Adrenal gland (tissue), 9 donors: ENCODE measurements at regions not wholly inside any gene's neighbourhood (a gene's known extent, or its start where the extent isn't known, plus 50 kb on each side); places are given as distances from the start of the nearest gene placed in this dataset.

ENCODE experiments used
- DNase-seq, 7 donors: peaks; one replicate each; pipeline ENCODE4 v3.0.0-alpha.2; 2019 to 2020
- H3K27ac ChIP-seq, 5 donors: fragments of 200-600 bp; sonication (generic) in 4 of 5; 1 replicate in 3 of 5; 2 replicates in 2 of 5; pipeline versions ENCODE4 v1.5.1 to v1.8.0; 2016 to 2020; ENCODE audit warnings: mild to moderate bottlenecking in 1 of 5
- H3K27me3 ChIP-seq: fragments of 200-600 bp; 2 replicates; pipeline ENCODE4 v1.8.0; 2021
- H3K36me3 ChIP-seq, 2 donors: fragments of 200-600 bp; replicated peaks in 1 of 2; 1 replicate in 1 of 2; 2 replicates in 1 of 2; pipeline versions ENCODE4 v1.5.1 to v1.8.0; 2018 to 2022
- H3K4me1 ChIP-seq, 2 donors: fragments of 200-600 bp; replicated peaks in 1 of 2; 1 replicate in 1 of 2; 2 replicates in 1 of 2; pipeline versions ENCODE4 v1.5.1 to v1.8.0; 2018 to 2021
- H3K4me3 ChIP-seq, 4 donors: fragments of 200-600 bp; sonication (generic) in 3 of 4; one replicate each; pipeline ENCODE4 v1.5.1; 2016 to 2018
- H3K9me3 ChIP-seq, 3 donors: fragments of 200-600 bp; sonication (generic) in 1 of 3; replicated peaks in 1 of 3; 1 replicate in 2 of 3; 2 replicates in 1 of 3; pipeline versions ENCODE4 v1.5.1 to v1.8.0; 2016 to 2021
- POLR2A ChIP-seq, 2 donors: fragments of 450-650 bp; IDR thresholded peaks; one replicate each; pipeline ENCODE4 v1.6.1; 2017; ENCODE audit warnings: antibody characterized with exemption in 2 of 2, mild to moderate bottlenecking in 2 of 2, moderate library complexity in 1 of 2
- WGBS, 4 donors: extraction: QIAGEN DNeasy Blood & Tissue Kit in 2 of 4; methylation state at CpG; one replicate each; pipeline versions ENCODE4 v1.1.5 to v1.1.7; 2013 to 2017; 5-methylcytosine and 5-hydroxymethylcytosine counted together
- intact Hi-C, 2 donors: fragments of 100-400 bp; cut with DNase I; formaldehyde crosslinking; loops; one replicate each; pipeline versions ENCODE4 v1.14.1 to v1.15.0; 2022 to 2023
- TF ChIP-seq, protein P1 (sequence below), 6 experiments: fragments of 450-650 bp in 4 of 6; fragments of 200-600 bp in 2 of 6; sonication (generic) in 1 of 6; IDR thresholded peaks; 1 replicate in 5 of 6; 2 replicates in 1 of 6; pipeline versions ENCODE4 v1.5.1 to v1.8.0; 2016 to 2021; ENCODE audit warnings: antibody characterized with exemption in 6 of 6, mild to moderate bottlenecking in 2 of 6, moderate library complexity in 1 of 6
- donor health status: healthy with polysubstance abuse.
- donor health status: Bipolar disorder and iron deficiency.
- donor health status: DM: yes; HTN: yes; CAD: no.
- donor health status: DM: no; HTN: no; CAD: no.
- donor health status: DM: no; HTN: no; CAD: no.

DNA sequence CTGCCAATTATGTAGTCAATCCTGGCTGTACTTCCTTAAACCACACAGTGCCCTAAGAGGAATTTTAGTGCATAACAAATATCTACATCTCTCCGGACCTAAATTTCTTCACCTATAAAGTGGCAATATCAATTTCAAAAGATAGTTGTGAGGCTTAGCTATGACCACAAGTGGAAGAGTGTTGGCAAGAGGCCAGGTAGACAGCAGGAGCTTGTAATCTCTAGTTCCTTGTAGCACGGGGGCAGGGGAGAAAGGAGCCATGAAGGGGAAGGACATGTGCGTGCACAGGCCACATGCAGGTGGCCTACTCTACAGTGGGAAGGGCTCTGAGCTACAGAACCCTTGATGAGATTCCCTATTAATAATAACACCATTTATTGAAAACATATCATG lies 269.7 kb downstream of the ABHD5 start:
- Histone ChIP-seq H3K9me3 (no peaks in the 10 kb centered on the region), H3K4me3 (no peak overlapping the region), H3K4me1 (no peaks in the 10 kb centered on the region), H3K27ac (no peak overlapping the region), H3K27me3 (peaks cover 3% of the 10 kb centered on the region), H3K36me3 (no peaks in the 10 kb centered on the region)
- DNase-seq, result peak in 1 of 7 donors; percentile 4
- WGBS, 4 donors, result 46 to 57% (median 50%) methylated on average over 3 of the region's 3 CpGs
- intact Hi-C loops, result no loop called here
- no peak for TF ChIP-seq POLR2A (IDR thresholded peaks at IDR 0.05)
- TF ChIP-seq, protein P1, sequence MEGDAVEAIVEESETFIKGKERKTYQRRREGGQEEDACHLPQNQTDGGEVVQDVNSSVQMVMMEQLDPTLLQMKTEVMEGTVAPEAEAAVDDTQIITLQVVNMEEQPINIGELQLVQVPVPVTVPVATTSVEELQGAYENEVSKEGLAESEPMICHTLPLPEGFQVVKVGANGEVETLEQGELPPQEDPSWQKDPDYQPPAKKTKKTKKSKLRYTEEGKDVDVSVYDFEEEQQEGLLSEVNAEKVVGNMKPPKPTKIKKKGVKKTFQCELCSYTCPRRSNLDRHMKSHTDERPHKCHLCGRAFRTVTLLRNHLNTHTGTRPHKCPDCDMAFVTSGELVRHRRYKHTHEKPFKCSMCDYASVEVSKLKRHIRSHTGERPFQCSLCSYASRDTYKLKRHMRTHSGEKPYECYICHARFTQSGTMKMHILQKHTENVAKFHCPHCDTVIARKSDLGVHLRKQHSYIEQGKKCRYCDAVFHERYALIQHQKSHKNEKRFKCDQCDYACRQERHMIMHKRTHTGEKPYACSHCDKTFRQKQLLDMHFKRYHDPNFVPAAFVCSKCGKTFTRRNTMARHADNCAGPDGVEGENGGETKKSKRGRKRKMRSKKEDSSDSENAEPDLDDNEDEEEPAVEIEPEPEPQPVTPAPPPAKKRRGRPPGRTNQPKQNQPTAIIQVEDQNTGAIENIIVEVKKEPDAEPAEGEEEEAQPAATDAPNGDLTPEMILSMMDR (IDR thresholded peaks at IDR 0.05), result no peak

DNA sequence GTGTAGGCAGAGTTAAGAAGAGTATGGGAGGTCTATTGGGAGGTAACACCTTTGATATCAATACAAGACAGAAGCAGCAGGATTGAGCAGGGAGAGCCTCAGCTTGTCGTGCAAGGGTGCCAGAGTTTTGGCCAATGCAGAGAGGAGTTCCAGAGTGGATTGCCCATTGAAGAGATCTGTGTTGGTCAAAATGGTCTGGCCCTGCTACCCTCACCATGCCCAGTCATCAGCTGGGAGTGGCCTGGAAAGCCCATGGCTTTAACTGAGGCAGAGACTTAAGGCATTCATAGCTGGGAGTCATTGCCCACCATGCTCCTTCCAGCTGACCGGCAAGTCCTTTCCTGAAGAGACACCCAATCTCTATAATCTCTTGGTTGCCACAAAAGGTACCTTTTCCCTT lies 271.3 kb downstream of the ABHD5 start:
- H3K27me3 ChIP-seq, result peaks cover 3% of the 10 kb centered on the region
- TF ChIP-seq POLR2A (IDR thresholded peaks at IDR 0.05), result no peak
- no peak for DNase-seq
- no peak overlapping the region for H3K27ac ChIP-seq
- WGBS, 4 donors, result 93 to 100% (median 96%) methylated on average over 1 to 2 of the region's 2 CpGs
- no peaks in the 10 kb centered on the region for H3K36me3 ChIP-seq
- no peaks in the 10 kb centered on the region for H3K9me3 ChIP-seq
- intact Hi-C loops, result no loop called here
- no peaks in the 10 kb centered on the region for H3K4me1 ChIP-seq
- no peak overlapping the region for H3K4me3 ChIP-seq

DNA sequence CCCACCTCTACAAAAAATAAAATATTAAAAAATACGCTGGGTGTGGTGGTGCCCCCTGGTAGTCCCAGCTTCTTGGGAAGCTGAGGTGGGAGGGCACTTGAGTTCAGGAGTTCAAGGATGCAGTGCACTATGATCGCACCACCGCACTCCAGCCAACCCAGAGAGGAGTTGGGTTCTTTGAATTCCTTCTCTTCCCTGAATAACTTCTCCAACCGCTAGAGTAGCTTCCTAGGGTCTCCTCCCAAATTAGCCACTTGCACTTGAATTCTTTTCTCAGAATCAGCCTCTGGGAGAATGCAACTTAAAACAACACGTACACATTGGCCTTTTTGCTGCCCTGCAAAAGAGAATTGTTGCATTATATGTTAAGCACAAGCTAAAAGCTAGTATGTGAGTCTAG lies 272.5 kb downstream of the ABHD5 start:
- no peak for DNase-seq
- Histone ChIP-seq H3K36me3 (no peaks in the 10 kb centered on the region), H3K4me3 (no peak overlapping the region), H3K27me3 (peaks cover 3% of the 10 kb centered on the region), H3K4me1 (no peaks in the 10 kb centered on the region), H3K27ac (no peak overlapping the region), H3K9me3 (no peaks in the 10 kb centered on the region)
- no peak for TF ChIP-seq POLR2A (IDR thresholded peaks at IDR 0.05)
- TF ChIP-seq, protein P1 (IDR thresholded peaks at IDR 0.05), result no peak
- intact Hi-C loops, result no loop called here
- 74 to 84% (median 79%) methylated on average over 5 of the region's 5 CpGs for WGBS, 4 donors

DNA sequence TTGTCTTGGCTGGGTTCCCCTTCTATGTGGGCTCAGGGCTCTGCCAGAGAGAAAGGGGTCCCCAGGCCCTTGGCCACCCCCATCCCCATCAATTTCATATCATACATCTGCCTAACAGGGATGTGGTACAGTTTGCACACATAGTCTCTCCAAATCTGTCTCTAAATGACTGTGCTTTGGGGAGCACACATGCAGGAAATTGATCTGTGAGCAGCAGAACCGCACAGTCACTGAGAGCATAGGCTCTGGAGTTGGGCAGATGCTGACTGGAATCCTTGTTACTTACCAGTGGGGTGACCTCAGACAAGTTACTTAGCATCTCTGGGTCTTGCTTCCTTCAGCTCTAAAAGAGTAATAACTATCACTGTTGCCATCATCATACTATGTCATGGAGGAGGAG lies 273.9 kb downstream of the ABHD5 start:
- DNase-seq, result no peak
- no peak overlapping the region for H3K4me3 ChIP-seq
- intact Hi-C loops, result no loop called here
- no peaks in the 10 kb centered on the region for H3K36me3 ChIP-seq
- TF ChIP-seq POLR2A (IDR thresholded peaks at IDR 0.05), result no peak
- TF ChIP-seq, protein P1 (IDR thresholded peaks at IDR 0.05), result no peak
- H3K4me1 ChIP-seq, result no peaks in the 10 kb centered on the region
- no peak overlapping the region for H3K27ac ChIP-seq
- H3K27me3 ChIP-seq, result peaks cover 3% of the 10 kb centered on the region
- no peaks in the 10 kb centered on the region for H3K9me3 ChIP-seq
- 61 to 81% (median 70%) methylated on average over 1 of the region's 1 CpG for WGBS, 4 donors

DNA sequence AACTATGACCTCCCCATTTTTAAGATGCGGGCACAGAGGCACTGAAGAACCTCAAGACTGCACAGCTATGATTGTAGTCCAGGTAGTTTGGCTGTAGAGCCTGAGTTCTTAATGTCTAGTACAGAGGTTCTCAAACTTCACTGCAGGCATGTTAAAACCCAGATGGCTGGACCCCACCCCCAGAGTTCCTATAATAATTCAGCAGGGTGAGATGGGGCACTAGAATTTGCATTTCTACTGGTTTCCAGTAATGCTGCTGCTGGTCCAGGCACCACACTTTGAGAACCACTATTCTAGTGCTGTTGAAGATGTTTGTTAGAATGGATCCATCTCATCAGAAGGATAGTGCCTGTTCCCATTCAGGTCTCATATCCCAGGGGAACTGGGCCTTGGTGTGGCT lies 274.9 kb downstream of the ABHD5 start:
- TF ChIP-seq, protein P1 (IDR thresholded peaks at IDR 0.05), result no peak
- no peak for TF ChIP-seq POLR2A (IDR thresholded peaks at IDR 0.05)
- WGBS, 4 donors, result 85 to 90% (median 86%) methylated on average over 1 of the region's 1 CpG
- H3K27ac ChIP-seq, result no peak overlapping the region
- no peaks in the 10 kb centered on the region for H3K4me1 ChIP-seq
- peaks cover 3% of the 10 kb centered on the region for H3K27me3 ChIP-seq
- no peak for DNase-seq
- no peak overlapping the region for H3K4me3 ChIP-seq
- H3K36me3 ChIP-seq, result no peaks in the 10 kb centered on the region
- intact Hi-C loops, result no loop called here
- no peaks in the 10 kb centered on the region for H3K9me3 ChIP-seq
